Right atrium auricular region (tissue), 2 donors: ENCODE measurements at regions not wholly inside any gene's neighbourhood (a gene's known extent, or its start where the extent isn't known, plus 50 kb on each side); places are given as distances from the start of the nearest gene placed in this dataset.

Source experiments
- DNase-seq: peaks from one replicate; pipeline ENCODE4 v3.0.0-alpha.2; 2019; ENCODE audit warnings: low spot score
- H3K27ac ChIP-seq, 2 donors: fragments of 200-600 bp; sonication (generic); 1 replicate in 1 of 2; 2 replicates in 1 of 2; pipeline ENCODE4 v1.5.1; 2016 to 2019
- H3K27me3 ChIP-seq, 2 donors: fragments of 200-600 bp; sonication (generic); one replicate each; pipeline versions ENCODE4 v1.5.1 to v1.6.0; 2017 to 2019
- H3K36me3 ChIP-seq: fragments of 200-600 bp; sonication (generic); one replicate; pipeline ENCODE4 v1.5.1; 2016
- H3K4me1 ChIP-seq, 2 donors: fragments of 200-600 bp; sonication (generic); one replicate each; pipeline versions ENCODE4 v1.5.1 to v1.6.0; 2017 to 2019
- H3K4me3 ChIP-seq, 2 donors: fragments of 200-600 bp; sonication (generic); 1 replicate in 1 of 2; 2 replicates in 1 of 2; pipeline ENCODE4 v1.5.1; 2017 to 2019; ENCODE audit warnings: mild to moderate bottlenecking in 1 of 2, moderate library complexity in 1 of 2
- H3K9me3 ChIP-seq, 2 donors: fragments of 200-600 bp; sonication (generic); one replicate each; pipeline ENCODE4 v1.5.1; 2019
- CTCF ChIP-seq, 2 donors: fragments of 200-600 bp; sonication (generic); IDR thresholded peaks; one replicate each; pipeline ENCODE4 v1.5.1; 2019; ENCODE audit warnings: antibody characterized with exemption in 2 of 2

- no peaks in the 10 kb centered on the region for H3K27me3 ChIP-seq
- no peaks in the 10 kb centered on the region for H3K9me3 ChIP-seq
- no peak overlapping the region for H3K4me3 ChIP-seq
- H3K36me3 ChIP-seq = no peaks in the 10 kb centered on the region
- H3K27ac ChIP-seq = no peak overlapping the region
- no peak for TF ChIP-seq CTCF (IDR thresholded peaks at IDR 0.05)
- peaks cover 0 to 4% of the 10 kb centered on the region in 2 donors for H3K4me1 ChIP-seq
- DNase-seq = no peak
Observed at GRCh38 chr1:168386492-168386891, 105.8 kb downstream of the TBX19 start.

GRCh38 chr1:168381850-168382249 is 101.2 kb downstream of the TBX19 start:
- no peak for TF ChIP-seq CTCF (IDR thresholded peaks at IDR 0.05)
- Histone ChIP-seq H3K4me1 (no peaks in the 10 kb centered on the region), H3K4me3 (no peak overlapping the region), H3K9me3 (no peaks in the 10 kb centered on the region), H3K36me3 (no peaks in the 10 kb centered on the region), H3K27me3 (no peaks in the 10 kb centered on the region), H3K27ac (no peak overlapping the region)
- no peak for DNase-seq

- Histone ChIP-seq H3K4me1 (no peaks in the 10 kb centered on the region), H3K4me3 (no peak overlapping the region), H3K9me3 (no peaks in the 10 kb centered on the region), H3K36me3 (no peaks in the 10 kb centered on the region), H3K27me3 (no peaks in the 10 kb centered on the region), H3K27ac (no peak overlapping the region)
- TF ChIP-seq CTCF (IDR thresholded peaks at IDR 0.05) = no peak
- DNase-seq = no peak
Observed at GRCh38 chr1:168380945-168381344, 100.3 kb downstream of the TBX19 start.

- Histone ChIP-seq H3K27ac (no peak overlapping the region), H3K9me3 (no peaks in the 10 kb centered on the region), H3K36me3 (no peaks in the 10 kb centered on the region), H3K4me3 (no peak overlapping the region), H3K4me1 (no peaks in the 10 kb centered on the region), H3K27me3 (no peaks in the 10 kb centered on the region)
- TF ChIP-seq CTCF (IDR thresholded peaks at IDR 0.05) = no peak
- DNase-seq = no peak
Observed at GRCh38 chr1:168379104-168379860, 98.6 kb downstream of the TBX19 start.

GRCh38 chr1:168375566-168376300 is 95.1 kb downstream of the TBX19 start:
- Histone ChIP-seq H3K4me1 (peaks cover 0 to 21% of the 10 kb centered on the region in 2 donors), H3K27ac (no peak overlapping the region), H3K27me3 (no peaks in the 10 kb centered on the region), H3K9me3 (no peaks in the 10 kb centered on the region), H3K4me3 (no peak overlapping the region), H3K36me3 (no peaks in the 10 kb centered on the region)
- no peak for TF ChIP-seq CTCF (IDR thresholded peaks at IDR 0.05)
- DNase-seq = no peak
